ENCODE measurements at regions not wholly inside any gene's neighbourhood (a gene's known extent, or its start where the extent isn't known, plus 50 kb on each side); places are given as distances from the start of the nearest gene placed in this dataset.
A peak's percentile ranks its signal among the peaks of the same experiment; 100 is the strongest.

- no peak overlapping the region for H3K4me3 ChIP-seq (ENCODE audit: low read length)
- DNase-seq (ENCODE audit: low read depth, low spot score) = no peak
Observed at GRCh38 chr13:79011179-79011578, 352.2 kb upstream of the OBI1 start.

- no peak for DNase-seq (ENCODE audit: low read depth, low spot score)
- H3K4me3 ChIP-seq (ENCODE audit: low read length) = no peak overlapping the region
Observed at GRCh38 chr13:79003989-79004898, 345.3 kb upstream of the OBI1 start.

DNA sequence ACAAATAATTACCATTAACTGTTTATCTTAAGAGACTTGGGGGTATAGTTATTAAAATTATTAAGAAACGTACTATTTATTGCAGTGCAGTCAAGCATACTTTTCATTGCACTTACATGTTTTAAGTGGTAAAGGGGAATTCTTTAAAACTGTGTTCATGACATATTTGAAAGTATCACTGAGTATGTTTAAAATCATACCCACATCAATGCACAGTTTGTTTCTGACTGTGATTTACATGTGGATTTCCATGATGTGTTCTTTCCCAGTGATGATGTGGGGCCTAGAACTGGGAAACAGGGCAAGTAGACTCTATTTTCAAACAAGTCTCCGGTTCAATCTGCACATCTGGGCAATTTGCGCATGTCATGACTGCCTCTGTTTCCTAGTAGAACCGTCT, 340.5 kb upstream of the OBI1 start:
- no peak overlapping the region for H3K4me3 ChIP-seq (ENCODE audit: low read length)
- no peak for DNase-seq (ENCODE audit: low read depth, low spot score)

GRCh38 chr13:78998630-78999315, 339.8 kb upstream of the OBI1 start:
- DNase-seq (ENCODE audit: low read depth, low spot score) = no peak

DNA sequence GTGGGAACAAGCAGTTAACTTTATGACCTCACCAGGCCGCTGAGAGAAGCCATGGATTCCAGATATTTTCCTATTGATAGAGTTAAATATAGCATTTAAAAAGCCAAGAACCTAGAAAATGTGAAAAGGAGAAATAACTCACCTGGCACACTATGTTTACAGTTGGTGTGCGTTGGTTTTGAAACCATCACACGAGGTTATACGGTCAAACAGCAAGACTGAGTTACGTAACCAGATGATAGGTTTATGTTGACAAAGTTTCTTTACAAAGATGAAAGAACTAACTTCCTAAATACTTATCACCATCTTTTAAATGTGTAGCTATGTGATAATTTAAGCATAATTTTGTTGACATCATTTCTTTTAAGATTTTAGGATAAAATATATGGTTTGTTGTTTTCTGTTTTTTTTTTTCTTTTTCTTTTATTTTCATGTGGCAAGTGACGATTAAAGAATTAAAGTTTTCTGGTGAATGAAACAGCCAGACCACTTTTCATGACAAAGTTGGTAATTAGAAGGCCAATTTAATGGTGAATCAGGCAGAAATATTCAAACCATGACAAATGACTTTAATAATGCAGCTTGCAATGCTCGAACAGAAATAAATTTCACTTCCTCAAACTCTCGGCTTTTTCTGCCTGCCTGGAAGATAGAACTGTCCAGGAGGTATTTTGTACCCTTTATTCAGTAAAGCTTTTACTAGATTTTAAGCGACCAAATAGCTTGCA, 339.1 kb upstream of the OBI1 start:
- DNase-seq (ENCODE audit: low read depth, low spot score) = no peak
- H3K4me3 ChIP-seq (ENCODE audit: low read length) = no peak overlapping the region

More at GRCh38 chr13:78998630-78999315, 339.8 kb upstream of the OBI1 start:
- H3K4me3 ChIP-seq (ENCODE audit: low read length) = no peak overlapping the region

- no peak for DNase-seq (ENCODE audit: low read depth, low spot score)
- H3K4me3 ChIP-seq (ENCODE audit: low read length) = no peak overlapping the region
Observed at GRCh38 chr13:78993792-78994191, 334.8 kb upstream of the OBI1 start.

DNA sequence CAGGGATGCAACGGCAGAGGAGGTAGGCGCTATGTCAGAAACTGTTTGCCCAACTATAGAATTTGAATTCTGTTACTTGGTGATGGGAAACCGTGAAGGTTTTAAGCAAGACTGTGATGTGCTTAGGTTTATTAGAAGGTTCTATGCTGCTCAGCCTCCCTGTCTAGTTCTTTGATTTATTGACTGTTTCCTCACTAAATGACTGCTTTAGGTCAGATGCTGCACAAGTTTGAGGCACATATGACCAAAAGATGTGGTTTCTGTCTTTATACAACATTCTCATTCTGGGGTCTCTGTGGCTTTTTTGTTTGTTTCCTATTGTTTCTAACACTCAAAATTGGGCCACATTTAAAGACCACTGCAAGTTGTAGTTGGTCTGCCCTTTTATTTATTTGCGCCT, 323.0 kb upstream of the OBI1 start:
- no peak overlapping the region for H3K4me3 ChIP-seq (ENCODE audit: low read length)

GRCh38 chr13:78979349-78979748, 320.4 kb upstream of the OBI1 start:
- H3K4me3 ChIP-seq (ENCODE audit: low read length) = no peak overlapping the region
- no peak for DNase-seq (ENCODE audit: low read depth, low spot score)

More for the DNA sequence above, 323.0 kb upstream of the OBI1 start:
- no peak for DNase-seq (ENCODE audit: low read depth, low spot score)

DNA sequence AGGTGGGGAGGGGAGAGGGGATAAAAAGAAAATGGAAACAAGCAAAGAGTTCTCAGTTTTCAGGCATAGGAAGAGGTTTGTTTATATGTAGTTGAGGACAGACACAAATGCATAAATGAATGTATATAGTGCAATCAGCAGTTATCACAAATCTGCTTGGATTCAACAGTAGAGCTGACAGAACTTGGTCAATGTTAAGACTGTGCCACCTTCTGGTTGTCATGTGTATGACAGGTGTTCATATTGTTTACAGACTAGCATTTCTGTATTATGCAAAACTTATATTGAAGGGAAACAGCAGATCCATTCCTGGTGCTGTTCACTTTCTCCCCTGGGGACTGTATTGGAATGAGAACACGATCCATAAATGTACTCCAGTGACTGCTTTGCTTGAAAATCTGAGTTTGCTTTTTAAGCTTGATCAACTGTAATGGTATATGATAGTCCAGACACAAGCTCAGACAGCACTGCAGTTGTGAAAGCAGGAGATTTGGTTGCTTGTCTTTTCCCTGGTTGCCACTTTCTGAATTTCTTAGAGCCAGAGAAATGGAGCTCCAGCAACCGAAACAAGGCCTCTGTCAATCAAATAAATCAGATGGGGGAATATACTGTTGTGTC, 319.5 kb upstream of the OBI1 start:
- no peak overlapping the region for H3K4me3 ChIP-seq (ENCODE audit: low read length)
- peak; percentile 60 for DNase-seq (ENCODE audit: low read depth, low spot score)

DNA sequence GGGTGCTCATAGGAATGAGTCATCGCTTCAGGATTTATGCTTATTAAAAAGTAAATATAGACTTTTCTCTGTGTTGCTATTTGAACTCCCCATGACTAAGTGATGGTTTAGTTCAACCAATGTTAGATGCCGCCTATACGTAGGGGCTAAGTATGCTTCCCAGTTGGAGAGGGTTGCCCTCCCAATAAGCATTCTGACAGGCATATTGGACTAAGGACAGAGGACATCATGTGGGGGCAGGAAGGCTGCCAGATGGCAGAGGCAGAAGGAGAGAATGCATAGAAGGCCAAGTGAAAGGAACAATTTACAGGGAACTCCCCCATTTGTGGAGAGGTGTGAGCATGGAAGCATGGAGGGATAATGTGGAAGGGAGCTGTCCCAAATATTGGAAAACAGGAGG, 318.4 kb upstream of the OBI1 start:
- no peak overlapping the region for H3K4me3 ChIP-seq (ENCODE audit: low read length)
- no peak for DNase-seq (ENCODE audit: low read depth, low spot score)

DNA sequence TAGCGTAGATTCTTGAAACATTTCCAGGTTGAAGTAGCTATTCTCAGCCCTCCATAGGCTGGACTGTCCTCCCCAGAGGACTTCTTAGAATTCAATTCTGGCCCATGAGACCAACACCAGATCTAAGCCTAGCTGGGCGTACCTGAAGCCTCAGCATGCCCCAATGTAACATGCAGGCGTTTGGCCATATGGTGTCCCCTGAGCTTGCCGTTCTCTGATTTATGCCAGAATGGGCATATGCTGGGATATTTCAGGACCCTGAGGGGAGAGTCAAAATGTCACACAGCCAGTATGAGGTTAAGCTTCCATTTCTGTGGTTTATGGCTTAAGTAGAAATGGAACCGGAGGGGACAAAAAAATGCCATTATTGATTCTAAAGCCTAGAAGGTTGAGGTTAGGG, 317.7 kb upstream of the OBI1 start:
- no peak overlapping the region for H3K4me3 ChIP-seq (ENCODE audit: low read length)
- no peak for DNase-seq (ENCODE audit: low read depth, low spot score)

- no peak for DNase-seq (ENCODE audit: low read depth, low spot score)
- no peak overlapping the region for H3K4me3 ChIP-seq (ENCODE audit: low read length)
Observed at GRCh38 chr13:78972561-78972960, 313.6 kb upstream of the OBI1 start.

- no peak for DNase-seq (ENCODE audit: low read depth, low spot score)
- H3K4me3 ChIP-seq (ENCODE audit: low read length) = no peak overlapping the region
Observed at GRCh38 chr13:78971355-78972025, 312.5 kb upstream of the OBI1 start.

GRCh38 chr13:78960881-78961280, 301.9 kb upstream of the OBI1 start:
- no peak for DNase-seq (ENCODE audit: low read depth, low spot score)

GRCh38 chr13:78958006-78958405, 299.1 kb upstream of the OBI1 start:
- no peak overlapping the region for H3K4me3 ChIP-seq (ENCODE audit: low read length)
- DNase-seq (ENCODE audit: low read depth, low spot score) = no peak

More at GRCh38 chr13:78960881-78961280, 301.9 kb upstream of the OBI1 start:
- H3K4me3 ChIP-seq (ENCODE audit: low read length) = no peak overlapping the region

DNA sequence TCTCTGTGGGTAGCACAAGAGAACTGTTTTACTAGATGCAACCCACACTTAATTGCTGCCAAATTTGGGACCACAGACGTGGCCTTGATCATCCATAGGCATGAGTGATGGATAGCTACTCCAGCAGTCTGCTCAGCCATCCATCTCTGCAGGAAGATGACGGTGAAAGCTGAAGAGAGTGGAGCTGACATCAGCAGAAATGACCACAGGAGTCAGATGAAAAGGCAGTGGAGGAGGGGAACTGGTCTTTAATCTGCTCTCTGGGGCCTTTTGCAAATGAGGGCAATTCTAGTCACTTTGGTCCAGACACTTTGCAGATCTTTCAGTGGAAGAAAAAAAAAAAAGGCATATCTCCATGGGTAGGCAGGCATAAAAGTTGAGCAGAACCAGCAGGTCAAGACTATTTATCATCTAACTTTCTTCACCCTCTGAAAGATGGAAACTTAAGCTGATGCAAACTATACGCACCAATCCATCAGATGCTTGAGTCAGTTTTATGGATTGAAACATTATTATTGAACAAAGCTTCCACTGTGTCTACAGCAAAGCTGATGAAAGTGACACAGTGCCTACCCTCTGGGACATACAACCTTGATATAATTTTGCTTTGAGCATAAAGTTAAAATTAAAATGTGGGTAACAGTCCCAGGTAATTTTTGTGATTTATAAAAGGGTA, 281.6 kb upstream of the OBI1 start:
- no peak for DNase-seq (ENCODE audit: low read depth, low spot score)
- no peak overlapping the region for H3K4me3 ChIP-seq (ENCODE audit: low read length)

- H3K4me3 ChIP-seq (ENCODE audit: low read length) = no peak overlapping the region
- no peak for DNase-seq (ENCODE audit: low read depth, low spot score)
Observed at GRCh38 chr13:78934336-78934735, 275.4 kb upstream of the OBI1 start.

DNA sequence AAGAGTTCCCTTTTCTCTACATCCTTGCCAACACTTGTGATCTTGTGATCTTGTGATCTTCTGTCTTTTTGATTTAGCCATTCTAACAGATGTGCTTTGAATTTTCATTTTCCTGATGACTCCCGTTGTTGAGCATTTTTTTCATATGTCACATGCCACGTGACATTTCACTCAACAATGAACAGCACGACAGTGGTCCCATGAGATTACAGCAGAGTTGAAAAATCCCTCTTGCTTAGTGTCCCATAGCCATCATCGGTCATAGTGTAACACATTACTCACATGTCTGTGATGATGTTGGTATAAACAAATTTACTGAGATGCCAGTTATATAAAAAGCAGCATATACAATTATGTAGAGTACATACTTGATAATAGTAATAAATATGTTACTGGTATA, 256.1 kb upstream of the OBI1 start:
- no peak overlapping the region for H3K4me3 ChIP-seq (ENCODE audit: low read length)
- DNase-seq (ENCODE audit: low read depth, low spot score) = no peak

All from Jurkat, Clone E6-1 (cell line).